SK-N-SH (cell line): ENCODE measurements at regions not wholly inside any gene's neighbourhood (a gene's known extent, or its start where the extent isn't known, plus 50 kb on each side); places are given as distances from the start of the nearest gene placed in this dataset.

Experiments used
- CTCF ChIA-PET: fragments of 300-600, 350-600 bp; formaldehyde crosslinking; extraction: SDS; loops from one replicate; lab custom pipeline; 2021; lab: Yijun Ruan, JAX
- POLR2A ChIA-PET: fragments of 350-600 bp; sonication (Branson Sonifier 250); formaldehyde crosslinking; extraction: SDS; loops from one replicate; lab custom pipeline; 2020; ENCODE audit warnings: antibody characterized with exemption, inconsistent platforms; lab: Yijun Ruan, JAX
- DNase-seq: peaks from one replicate; pipeline ENCODE4 v3.0.0; 2012
- H2AFZ ChIP-seq: fragments of 200-600 bp; sonication (generic); 2 replicates; pipeline ENCODE4 v1.8.1; 2016; ENCODE audit warnings: antibody characterized with exemption, mild to moderate bottlenecking, low read depth
- H3F3A ChIP-seq: fragments of 200-600 bp; sonication (generic); replicated peaks from 2 replicates; pipeline ENCODE3; 2016; ENCODE audit warnings: antibody characterized with exemption, mild to moderate bottlenecking; ENCODE audit not compliant: insufficient read depth
- H3K27ac ChIP-seq, 2 experiments: fragments of 200-500 bp in 1 of 2; fragments of 200-600 bp in 1 of 2; sonication (Bioruptor generic) in 1 of 2; sonication (generic), shearing (Covaris generic) in 1 of 2; 2 replicates each; pipeline versions ENCODE4 v1.5.1 to v1.6.1; 2014 to 2016; ENCODE audit warnings: low read depth in 2 of 2, inconsistent platforms in 1 of 2, low read length in 1 of 2, mild to moderate bottlenecking in 1 of 2, mixed read lengths in 1 of 2
- H3K27me3 ChIP-seq: fragments of 200-600 bp; sonication (generic), shearing (Covaris generic); 2 replicates; pipeline ENCODE4 v1.6.1; 2016; ENCODE audit warnings: mixed run types; ENCODE audit not compliant: insufficient read depth
- H3K36me3 ChIP-seq, 2 experiments: fragments of 200-500 bp in 1 of 2; fragments of 200-600 bp in 1 of 2; sonication (Bioruptor generic) in 1 of 2; sonication (generic) in 1 of 2; replicated peaks in 1 of 2; 2 replicates each; pipeline versions ENCODE3 to v1.5.1; 2014 to 2016; ENCODE audit warnings: low read length in 1 of 2, mild to moderate bottlenecking in 1 of 2; ENCODE audit not compliant: insufficient read depth in 2 of 2, control insufficient read depth in 1 of 2
- H3K4me1 ChIP-seq, 2 experiments: fragments of 200-500 bp in 1 of 2; fragments of 200-600 bp in 1 of 2; sonication (Bioruptor generic) in 1 of 2; sonication (generic), shearing (Covaris generic) in 1 of 2; 2 replicates each; pipeline versions ENCODE4 v1.5.1 to v1.6.1; 2014 to 2016; ENCODE audit warnings: low read depth in 1 of 2, low read length in 1 of 2, mixed run types in 1 of 2; ENCODE audit not compliant: insufficient read depth in 2 of 2, control insufficient read depth in 1 of 2
- H3K4me2 ChIP-seq: fragments of 200-600 bp; sonication (generic), shearing (Covaris generic); 2 replicates; pipeline ENCODE4 v1.6.1; 2017; ENCODE audit warnings: mixed run types
- H3K4me3 ChIP-seq, 2 experiments: fragments of 200-500 bp in 1 of 2; fragments of 200-600 bp in 1 of 2; sonication (Bioruptor generic) in 1 of 2; sonication (generic), shearing (Covaris generic) in 1 of 2; 2 replicates each; pipeline versions ENCODE4 v1.5.1 to v1.8.1; 2014 to 2016; ENCODE audit warnings: low read depth in 2 of 2, inconsistent platforms in 1 of 2, low read length in 1 of 2, mild to moderate bottlenecking in 1 of 2, mixed read lengths in 1 of 2, moderate library complexity in 1 of 2
- H3K79me2 ChIP-seq: fragments of 200-600 bp; sonication (generic); 2 replicates; pipeline ENCODE4 v1.8.1; 2017; ENCODE audit warnings: mild to moderate bottlenecking; ENCODE audit not compliant: insufficient read depth
- H3K9ac ChIP-seq: fragments of 200-600 bp; sonication (generic); 2 replicates; pipeline ENCODE4 v1.6.1; 2017; ENCODE audit warnings: mixed run types
- H3K9me2 ChIP-seq: fragments of 200-600 bp; sonication (generic); 2 replicates; pipeline ENCODE4 v1.6.1; 2017; ENCODE audit warnings: mixed run types
- H3K9me3 ChIP-seq: fragments of 200-600 bp; sonication (generic); 2 replicates; pipeline ENCODE4 v1.6.1; 2017; ENCODE audit warnings: mixed run types, mild to moderate bottlenecking, moderate library complexity
- H4K20me1 ChIP-seq: fragments of 200-600 bp; sonication (generic); 2 replicates; pipeline ENCODE4 v1.6.1; 2017; ENCODE audit warnings: mild to moderate bottlenecking, mixed run types; ENCODE audit not compliant: insufficient read depth
- CHD2 ChIP-seq: fragments of 150-350 bp; IDR thresholded peaks from 2 replicates; pipeline ENCODE4 v1.6.1; 2018; ENCODE audit warnings: low read length; ENCODE audit not compliant: partially characterized antibody
- EP300 ChIP-seq, 2 experiments: IDR thresholded peaks; 2 replicates each; pipeline versions ENCODE4 v1.4.0 to v1.6.1; 2012; ENCODE audit warnings: borderline replicate concordance in 1 of 2, low read depth in 1 of 2, low read length in 1 of 2
- FOSL2 ChIP-seq: IDR thresholded peaks from 2 replicates; pipeline ENCODE4 v1.4.0; 2012; ENCODE audit warnings: low read depth, mild to moderate bottlenecking, moderate library complexity, borderline replicate concordance
- FOXJ3 ChIP-seq: sonication (generic); formaldehyde crosslinking; IDR thresholded peaks from 2 replicates; pipeline ENCODE4 v1.5.1; 2020; ENCODE audit warnings: mild to moderate bottlenecking, missing genetic modification reagents
- FOXM1 ChIP-seq: IDR thresholded peaks from 2 replicates; pipeline ENCODE4 v1.4.0; 2012; ENCODE audit warnings: low read depth, mild to moderate bottlenecking
- GATA2 ChIP-seq: sonication (generic); formaldehyde crosslinking; IDR thresholded peaks from 2 replicates; pipeline ENCODE4 v1.5.0; 2020; ENCODE audit warnings: mild to moderate bottlenecking, missing genetic modification reagents
- MXI1 ChIP-seq: IDR thresholded peaks from 2 replicates; pipeline ENCODE4 v1.6.1; 2012; ENCODE audit warnings: mild to moderate bottlenecking, low read depth, low read length, improper control_type of control experiment
- NFIC ChIP-seq: IDR thresholded peaks from 2 replicates; pipeline ENCODE4 v1.4.0; 2012; ENCODE audit warnings: borderline replicate concordance
- NRF1 ChIP-seq: IDR thresholded peaks from 2 replicates; pipeline ENCODE4 v1.6.1; 2012; ENCODE audit warnings: low read depth, mild to moderate bottlenecking, low read length
- POLR2AphosphoS5 ChIP-seq: IDR thresholded peaks from 2 replicates; pipeline ENCODE4 v1.6.1; 2012; ENCODE audit warnings: low read depth, low read length
- RAD21 ChIP-seq: IDR thresholded peaks from 2 replicates; pipeline ENCODE4 v1.6.1; 2012; ENCODE audit warnings: mild to moderate bottlenecking, low read length
- RCOR1 ChIP-seq: fragments of 150-350 bp; IDR thresholded peaks from 2 replicates; pipeline ENCODE4 v1.6.1; 2017; ENCODE audit warnings: antibody characterized with exemption, low read length
- RFX5 ChIP-seq: IDR thresholded peaks from 2 replicates; pipeline ENCODE4 v1.6.1; 2012; ENCODE audit warnings: mild to moderate bottlenecking, improper control_type of control experiment, low read length
- SMC3 ChIP-seq: IDR thresholded peaks from 2 replicates; pipeline ENCODE4 v1.6.1; 2012; ENCODE audit warnings: low read depth, low read length, improper control_type of control experiment
- TAF1 ChIP-seq: IDR thresholded peaks from 2 replicates; pipeline ENCODE4 v1.6.1; 2012; ENCODE audit warnings: low read depth, mild to moderate bottlenecking, low read length, moderate library complexity, borderline replicate concordance
- TCF12 ChIP-seq: IDR thresholded peaks from 2 replicates; pipeline ENCODE4 v1.4.0; 2012
- TEAD4 ChIP-seq: IDR thresholded peaks from 2 replicates; pipeline ENCODE4 v1.4.0; 2012; ENCODE audit warnings: mild to moderate bottlenecking, borderline replicate concordance; ENCODE audit not compliant: insufficient read depth
- WGBS: methylation state at CpG from one replicate; pipeline ENCODE4 v1.1.6; 2017; ENCODE audit warnings: low lambda C conversion rate; 5-methylcytosine and 5-hydroxymethylcytosine counted together
- TF ChIP-seq, protein P1 (sequence below): IDR thresholded peaks from 2 replicates; pipeline ENCODE4 v1.4.0; 2012; ENCODE audit warnings: low read depth, borderline replicate concordance
- TF ChIP-seq, protein P2 (sequence below): IDR thresholded peaks from 2 replicates; pipeline ENCODE4; 2012

DNA sequence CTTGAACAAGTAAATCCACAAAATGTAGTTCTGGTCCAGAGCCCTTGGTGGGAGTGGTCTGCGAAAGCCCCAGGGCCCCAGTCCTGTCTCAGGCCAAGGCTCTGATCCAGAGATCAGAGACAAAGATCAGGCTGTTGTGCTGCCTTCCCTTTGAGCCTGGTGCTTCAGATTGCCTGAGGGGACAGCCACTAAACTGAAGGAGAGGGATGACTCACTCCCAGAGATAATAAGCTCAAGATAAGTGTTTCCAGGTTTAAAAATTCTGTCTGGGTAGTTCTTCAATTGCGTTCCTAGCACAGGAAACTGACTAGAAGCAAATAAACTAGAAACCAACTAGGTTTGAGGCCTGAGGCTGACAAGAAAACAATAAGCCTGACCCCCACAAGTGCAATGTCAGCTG, 190.2 kb downstream of the RAMP3 start:
- H4K20me1 ChIP-seq: no peaks in the 10 kb centered on the region
- H2AFZ ChIP-seq: no peak overlapping the region
- no peaks in the 10 kb centered on the region; the same call in 1 of the 2 replicates for H3K9me3 ChIP-seq
- no peaks in the 10 kb centered on the region for H3K36me3 ChIP-seq
- H3K4me1 ChIP-seq: peaks cover 0 to 39% of the 10 kb centered on the region in 2 experiments; a peak in 2 of 4 replicates
- CTCF ChIA-PET: interaction anchor here (0.6 to 1.3 kb wide), 3 partner anchors 87 to 543 kb away, joined by 3 to 4 read pairs (median 4); no protein-coding TSS in a partner anchor
- POLR2A ChIA-PET: interaction anchor here (1.0 kb wide), 1 partner anchor 53 kb away, joined by 4 read pairs; no protein-coding TSS in a partner anchor
- no peak overlapping the region for H3K4me3 ChIP-seq
- 3% methylated on average over 2 of the region's 2 CpGs for WGBS
- H3K79me2 ChIP-seq: no peaks in the 10 kb centered on the region
- no peaks in the 10 kb centered on the region for H3F3A ChIP-seq
- no peak for TF ChIP-seq FOSL2
- TF ChIP-seq RCOR1: peak; percentile 91
- TF ChIP-seq SMC3: peak; percentile 22; the same call in 1 of the 2 replicates
- peak; percentile 49; the same call in 1 of the 2 replicates for TF ChIP-seq TCF12
- TF ChIP-seq POLR2AphosphoS5: no peak
- TF ChIP-seq RFX5: peak; percentile 34; the same call in 1 of the 2 replicates
- TF ChIP-seq, protein P1, sequence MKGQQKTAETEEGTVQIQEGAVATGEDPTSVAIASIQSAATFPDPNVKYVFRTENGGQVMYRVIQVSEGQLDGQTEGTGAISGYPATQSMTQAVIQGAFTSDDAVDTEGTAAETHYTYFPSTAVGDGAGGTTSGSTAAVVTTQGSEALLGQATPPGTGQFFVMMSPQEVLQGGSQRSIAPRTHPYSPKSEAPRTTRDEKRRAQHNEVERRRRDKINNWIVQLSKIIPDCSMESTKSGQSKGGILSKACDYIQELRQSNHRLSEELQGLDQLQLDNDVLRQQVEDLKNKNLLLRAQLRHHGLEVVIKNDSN: no peak
- TF ChIP-seq NFIC: no peak
- TF ChIP-seq GATA2: peak; percentile 99
- peak; percentile 45; the same call in 1 of the 2 replicates for TF ChIP-seq RAD21
- no peak for TF ChIP-seq TEAD4
- TF ChIP-seq, protein P2, sequence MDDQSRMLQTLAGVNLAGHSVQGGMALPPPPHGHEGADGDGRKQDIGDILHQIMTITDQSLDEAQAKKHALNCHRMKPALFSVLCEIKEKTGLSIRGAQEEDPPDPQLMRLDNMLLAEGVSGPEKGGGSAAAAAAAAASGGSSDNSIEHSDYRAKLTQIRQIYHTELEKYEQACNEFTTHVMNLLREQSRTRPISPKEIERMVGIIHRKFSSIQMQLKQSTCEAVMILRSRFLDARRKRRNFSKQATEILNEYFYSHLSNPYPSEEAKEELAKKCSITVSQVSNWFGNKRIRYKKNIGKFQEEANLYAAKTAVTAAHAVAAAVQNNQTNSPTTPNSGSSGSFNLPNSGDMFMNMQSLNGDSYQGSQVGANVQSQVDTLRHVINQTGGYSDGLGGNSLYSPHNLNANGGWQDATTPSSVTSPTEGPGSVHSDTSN: 0 out of 2 replicates have a peak, but pooled peaks have one; percentile 10
- no peak for TF ChIP-seq NRF1
- TF ChIP-seq MXI1: no peak
- no peak for TF ChIP-seq FOXM1
- peak; percentile 88 for TF ChIP-seq FOXJ3 (CRISPR knock-in tag)
- TF ChIP-seq EP300 (IDR thresholded peaks at IDR 0.05; ENCODE audit: borderline replicate concordance in 1 of 2, low read depth in 1 of 2, low read length in 1 of 2): peak in 1 of 2 experiments; percentile 99; a peak in 2 of 4 replicates
- peak; percentile 95 for TF ChIP-seq CHD2
- TF ChIP-seq TAF1: no peak
- H3K27me3 ChIP-seq: no peaks in the 10 kb centered on the region
- no peaks in the 10 kb centered on the region for H3K9me2 ChIP-seq
- H3K9ac ChIP-seq: no peak overlapping the region
- no peak overlapping the region for H3K4me2 ChIP-seq
- H3K27ac ChIP-seq: peak overlapping the region in 1 of 2 experiments; percentile 100; a peak in 2 of 4 replicates
- DNase-seq: peak; percentile 85
